GM12892 (cell line): ENCODE measurements at regions not wholly inside any gene's neighbourhood (a gene's known extent, or its start where the extent isn't known, plus 50 kb on each side); places are given as distances from the start of the nearest gene placed in this dataset.

Experiments used
- POLR2A ChIP-seq: IDR thresholded peaks from 2 replicates; pipeline ENCODE4 v1.6.1; 2011; ENCODE audit warnings: low read depth, low read length, control low read depth
- POLR2AphosphoS5 ChIP-seq: IDR thresholded peaks from 2 replicates; pipeline ENCODE4 v1.6.1; 2011; ENCODE audit warnings: low read depth, low read length, control low read depth
- TAF1 ChIP-seq: IDR thresholded peaks from 2 replicates; pipeline ENCODE4 v1.6.1; 2011; ENCODE audit warnings: low read depth, mild to moderate bottlenecking, control low read depth, low read length, borderline replicate concordance

DNA sequence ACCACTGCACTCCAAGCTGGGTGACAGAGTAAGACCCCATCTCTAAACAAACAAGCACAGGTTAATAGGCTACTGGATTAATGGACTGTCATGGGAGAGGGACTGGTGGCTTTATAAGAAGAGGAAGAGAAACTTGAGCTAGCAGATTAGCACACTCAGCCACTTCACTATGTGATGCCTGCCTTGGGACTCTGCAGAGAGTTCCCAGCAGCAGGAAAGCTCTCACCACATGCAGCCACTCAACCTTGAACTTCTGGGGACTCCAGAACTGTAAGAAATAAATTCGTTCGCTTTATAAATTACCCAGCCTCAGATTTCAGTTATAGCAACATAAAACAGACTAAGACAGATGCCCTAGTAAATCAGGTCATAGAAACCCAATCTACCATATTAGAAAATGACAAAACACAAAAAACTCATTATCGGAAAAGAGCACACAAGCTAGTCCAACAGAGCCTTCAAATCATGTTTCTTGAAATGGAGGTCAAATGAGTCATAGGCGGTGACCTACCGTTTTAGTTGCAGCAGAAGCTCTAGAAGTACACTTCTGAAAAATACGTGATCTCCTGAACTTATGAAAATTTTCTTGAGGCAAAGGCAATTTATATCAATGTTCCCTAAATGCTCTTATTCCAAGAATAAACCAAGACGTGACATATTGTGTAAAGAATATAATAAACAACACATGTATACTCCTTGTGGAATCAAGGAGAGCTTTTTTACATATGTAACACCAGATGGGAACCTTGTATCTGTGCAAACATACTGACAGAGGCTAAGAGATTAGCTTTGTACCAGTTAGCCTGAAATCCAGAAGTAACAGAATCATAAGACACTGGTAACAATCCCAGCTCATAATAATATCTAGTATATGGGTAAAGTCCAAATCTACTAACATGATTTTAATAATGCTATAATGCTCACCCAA, 340.9 kb upstream of the SGCG start:
- TF ChIP-seq POLR2A (no peak), TAF1 (no peak), POLR2AphosphoS5 (no peak)
